ENCODE measurements at regions not wholly inside any gene's neighbourhood (a gene's known extent, or its start where the extent isn't known, plus 50 kb on each side); places are given as distances from the start of the nearest gene placed in this dataset.

DNA sequence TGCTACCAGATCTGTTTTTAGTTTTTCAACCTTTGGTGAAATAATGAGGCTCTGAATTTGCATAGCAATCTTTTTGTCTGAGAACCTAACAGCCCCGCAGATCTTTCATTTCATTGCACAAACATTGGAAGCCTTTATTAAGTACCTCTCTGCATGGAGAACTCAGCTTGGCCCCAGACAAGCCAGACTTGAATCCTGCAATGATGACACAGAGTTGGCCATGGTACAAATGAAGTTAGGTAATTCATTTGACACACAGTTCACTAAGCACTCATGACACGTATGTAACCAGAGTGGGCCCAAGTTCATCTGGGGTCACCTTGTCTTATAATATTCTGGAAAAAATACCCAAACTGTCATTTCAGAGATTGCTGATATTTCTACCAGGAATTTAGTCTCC is 439.1 kb upstream of the ID2 start:
- Histone ChIP-seq H3K4me3 (ENCODE audit: low read depth, low read length, poor library complexity, severe bottlenecking) (no peak overlapping the region), H3K4me1 (ENCODE audit: insufficient read depth, low read length, poor library complexity, severe bottlenecking) (no peaks in the 10 kb centered on the region), H3K27me3 (replicated peaks; ENCODE audit: insufficient read depth, low read depth, low read length, poor library complexity) (no peaks in the 10 kb centered on the region), H3K9me3 (ENCODE audit: low read depth, low read length, poor library complexity, severe bottlenecking) (peaks cover 3% of the 10 kb centered on the region), H3K27ac (ENCODE audit: low read depth, low read length, poor library complexity, severe bottlenecking) (no peak overlapping the region), H3K36me3 (ENCODE audit: insufficient read depth, low read length, poor library complexity, severe bottlenecking) (no peaks in the 10 kb centered on the region)
- DNase-seq (ENCODE audit: low spot score), result no peak
- ChIA-PET CTCF (no interaction called here), POLR2A (ENCODE audit: low non-redundant PET) (no interaction called here)
- TF ChIP-seq, protein P1, sequence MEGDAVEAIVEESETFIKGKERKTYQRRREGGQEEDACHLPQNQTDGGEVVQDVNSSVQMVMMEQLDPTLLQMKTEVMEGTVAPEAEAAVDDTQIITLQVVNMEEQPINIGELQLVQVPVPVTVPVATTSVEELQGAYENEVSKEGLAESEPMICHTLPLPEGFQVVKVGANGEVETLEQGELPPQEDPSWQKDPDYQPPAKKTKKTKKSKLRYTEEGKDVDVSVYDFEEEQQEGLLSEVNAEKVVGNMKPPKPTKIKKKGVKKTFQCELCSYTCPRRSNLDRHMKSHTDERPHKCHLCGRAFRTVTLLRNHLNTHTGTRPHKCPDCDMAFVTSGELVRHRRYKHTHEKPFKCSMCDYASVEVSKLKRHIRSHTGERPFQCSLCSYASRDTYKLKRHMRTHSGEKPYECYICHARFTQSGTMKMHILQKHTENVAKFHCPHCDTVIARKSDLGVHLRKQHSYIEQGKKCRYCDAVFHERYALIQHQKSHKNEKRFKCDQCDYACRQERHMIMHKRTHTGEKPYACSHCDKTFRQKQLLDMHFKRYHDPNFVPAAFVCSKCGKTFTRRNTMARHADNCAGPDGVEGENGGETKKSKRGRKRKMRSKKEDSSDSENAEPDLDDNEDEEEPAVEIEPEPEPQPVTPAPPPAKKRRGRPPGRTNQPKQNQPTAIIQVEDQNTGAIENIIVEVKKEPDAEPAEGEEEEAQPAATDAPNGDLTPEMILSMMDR (conservative IDR thresholded peaks at IDR 0.05; ENCODE audit: low read depth, low read length), result no peak
- TF ChIP-seq EZH2 (IDR thresholded peaks at IDR 0.05; ENCODE audit: borderline replicate concordance, low read depth, low read length, poor library complexity, severe bottlenecking), result no peak
- intact Hi-C loops (cut with micrococcal nuclease; ENCODE audit: unreplicated experiment), result no loop called here
- BruUV-seq (replicated peaks), result no TSS peak

DNA sequence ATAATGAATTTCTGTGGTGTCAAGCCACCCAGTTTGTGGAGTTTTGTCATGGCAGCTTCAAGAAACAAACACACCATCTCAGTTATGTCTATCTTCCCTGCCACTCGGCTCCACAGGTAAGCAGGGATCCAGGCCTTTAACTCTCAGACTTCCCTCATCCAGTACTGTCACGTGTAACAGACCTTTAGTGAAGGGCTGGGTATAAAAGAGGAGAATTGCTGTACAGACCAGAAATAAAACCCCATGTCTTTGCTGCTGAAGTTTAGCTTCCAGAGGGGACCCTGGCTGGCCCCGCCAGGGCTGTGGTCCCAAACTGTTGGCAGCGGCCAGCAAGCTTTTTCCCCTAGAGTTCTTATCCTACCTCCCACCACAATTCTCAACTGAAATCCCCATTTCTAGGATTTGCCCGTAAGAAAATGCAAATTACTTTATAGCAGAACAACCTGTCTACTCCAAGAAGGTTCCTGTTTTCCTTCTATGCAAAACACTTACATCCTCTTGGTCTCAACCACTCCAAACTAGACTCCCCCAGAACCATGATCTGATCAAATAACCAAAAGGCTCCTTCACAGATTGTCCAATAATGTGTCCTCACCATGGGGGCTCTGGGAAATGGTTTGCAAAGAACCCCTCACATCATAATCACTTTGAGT is 438.0 kb upstream of the ID2 start:
- ChIA-PET CTCF (no interaction called here), POLR2A (ENCODE audit: low non-redundant PET) (no interaction called here)
- DNase-seq (ENCODE audit: low spot score), result no peak
- intact Hi-C loops (cut with micrococcal nuclease; ENCODE audit: unreplicated experiment), result no loop called here
- Histone ChIP-seq H3K4me1 (ENCODE audit: insufficient read depth, low read length, poor library complexity, severe bottlenecking) (no peaks in the 10 kb centered on the region), H3K36me3 (ENCODE audit: insufficient read depth, low read length, poor library complexity, severe bottlenecking) (no peaks in the 10 kb centered on the region), H3K27ac (ENCODE audit: low read depth, low read length, poor library complexity, severe bottlenecking) (no peak overlapping the region), H3K4me3 (ENCODE audit: low read depth, low read length, poor library complexity, severe bottlenecking) (no peak overlapping the region), H3K27me3 (replicated peaks; ENCODE audit: insufficient read depth, low read depth, low read length, poor library complexity) (no peaks in the 10 kb centered on the region), H3K9me3 (ENCODE audit: low read depth, low read length, poor library complexity, severe bottlenecking) (peaks cover 3% of the 10 kb centered on the region)
- no TSS peak for BruUV-seq (replicated peaks)
- no peak for TF ChIP-seq EZH2 (IDR thresholded peaks at IDR 0.05; ENCODE audit: borderline replicate concordance, low read depth, low read length, poor library complexity, severe bottlenecking)
- TF ChIP-seq, protein P1 (conservative IDR thresholded peaks at IDR 0.05; ENCODE audit: low read depth, low read length), result no peak

DNA sequence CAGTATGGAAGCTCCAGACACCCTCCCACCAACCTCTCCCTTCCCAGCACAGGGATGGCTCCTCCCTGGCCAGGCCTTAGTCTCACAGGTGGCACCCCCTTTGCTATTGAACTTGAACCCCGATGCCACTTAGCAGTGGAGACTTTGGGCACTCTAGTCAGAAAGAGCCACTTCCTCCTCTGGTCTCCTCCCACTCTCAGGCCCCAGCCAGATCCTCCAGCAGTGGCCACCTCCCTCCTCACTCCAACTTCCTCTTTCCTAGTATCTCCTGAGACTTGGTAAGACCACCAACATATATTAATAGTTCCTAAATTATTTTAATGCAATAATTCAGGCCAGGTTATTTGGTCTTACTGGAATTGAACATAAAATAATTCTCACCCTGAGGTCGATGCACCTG is 437.2 kb upstream of the ID2 start:
- Histone ChIP-seq H3K4me3 (ENCODE audit: low read depth, low read length, poor library complexity, severe bottlenecking) (no peak overlapping the region), H3K9me3 (ENCODE audit: low read depth, low read length, poor library complexity, severe bottlenecking) (peaks cover 3% of the 10 kb centered on the region), H3K27me3 (replicated peaks; ENCODE audit: insufficient read depth, low read depth, low read length, poor library complexity) (no peaks in the 10 kb centered on the region), H3K27ac (ENCODE audit: low read depth, low read length, poor library complexity, severe bottlenecking) (no peak overlapping the region), H3K36me3 (ENCODE audit: insufficient read depth, low read length, poor library complexity, severe bottlenecking) (no peaks in the 10 kb centered on the region), H3K4me1 (ENCODE audit: insufficient read depth, low read length, poor library complexity, severe bottlenecking) (no peaks in the 10 kb centered on the region)
- no peak for TF ChIP-seq EZH2 (IDR thresholded peaks at IDR 0.05; ENCODE audit: borderline replicate concordance, low read depth, low read length, poor library complexity, severe bottlenecking)
- TF ChIP-seq, protein P1 (conservative IDR thresholded peaks at IDR 0.05; ENCODE audit: low read depth, low read length), result no peak
- ChIA-PET CTCF (no interaction called here), POLR2A (ENCODE audit: low non-redundant PET) (no interaction called here)
- intact Hi-C loops (cut with micrococcal nuclease; ENCODE audit: unreplicated experiment), result no loop called here
- BruUV-seq (replicated peaks), result no TSS peak
- no peak for DNase-seq (ENCODE audit: low spot score)
